ENCODE measurements at regions not wholly inside any gene's neighbourhood (a gene's known extent, or its start where the extent isn't known, plus 50 kb on each side); places are given as distances from the start of the nearest gene placed in this dataset.
"Not testable (repeated sequence)": the region's sequence is repeated elsewhere in the genome, so short reads cannot be mapped to it uniquely, and the experiment has no call there.

GRCh38 chr14:66228267-66228970 lies 257.8 kb upstream of the CCDC196 start:
- no peak for FAIRE-seq

- FAIRE-seq = no peak
These were observed 254.4 kb upstream of the CCDC196 start for GRCh38 chr14:66231820-66232219.

- FAIRE-seq = no peak
These were observed 252.6 kb upstream of the CCDC196 start for GRCh38 chr14:66233591-66233990.

GRCh38 chr14:66234411-66234810 lies 251.8 kb upstream of the CCDC196 start:
- no peak for FAIRE-seq

GRCh38 chr14:66237741-66238140 lies 248.4 kb upstream of the CCDC196 start:
- no peak for FAIRE-seq

- FAIRE-seq = no peak
These were observed 247.2 kb upstream of the CCDC196 start for GRCh38 chr14:66238969-66239368.

GRCh38 chr14:66239589-66239988 lies 246.6 kb upstream of the CCDC196 start:
- no peak for FAIRE-seq

GRCh38 chr14:66240105-66240504 lies 246.1 kb upstream of the CCDC196 start:
- FAIRE-seq = no peak

- no peak for FAIRE-seq
These were observed 244.2 kb upstream of the CCDC196 start for GRCh38 chr14:66242001-66242400.

- FAIRE-seq = no peak
These were observed 241.3 kb upstream of the CCDC196 start for GRCh38 chr14:66244834-66245233.

GRCh38 chr14:66247662-66248193 lies 238.4 kb upstream of the CCDC196 start:
- FAIRE-seq = no peak

GRCh38 chr14:66248256-66248655 lies 237.9 kb upstream of the CCDC196 start:
- FAIRE-seq = no peak

GRCh38 chr14:66249544-66249943 lies 236.6 kb upstream of the CCDC196 start:
- FAIRE-seq = no peak

GRCh38 chr14:66254038-66254437 lies 232.1 kb upstream of the CCDC196 start:
- no peak for FAIRE-seq

- FAIRE-seq = no peak
These were observed 217.3 kb upstream of the CCDC196 start for GRCh38 chr14:66268802-66269334.

GRCh38 chr14:66272221-66272620 lies 213.9 kb upstream of the CCDC196 start:
- no peak for FAIRE-seq

GRCh38 chr14:66273261-66273832 lies 212.8 kb upstream of the CCDC196 start:
- FAIRE-seq = no peak

GRCh38 chr14:66278418-66278817 lies 207.8 kb upstream of the CCDC196 start:
- FAIRE-seq = not testable (repeated sequence)

GRCh38 chr14:66281036-66281776 lies 205.0 kb upstream of the CCDC196 start:
- no peak for FAIRE-seq

- no peak for FAIRE-seq
These were observed 201.8 kb upstream of the CCDC196 start for GRCh38 chr14:66284346-66284745.

- no peak for FAIRE-seq
These were observed 197.7 kb upstream of the CCDC196 start for GRCh38 chr14:66288511-66288910.

- no peak for FAIRE-seq
These were observed 194.4 kb upstream of the CCDC196 start for GRCh38 chr14:66291756-66292155.

GRCh38 chr14:66293533-66294105 lies 192.6 kb upstream of the CCDC196 start:
- no peak for FAIRE-seq

All from islet of Langerhans (tissue), 1 donor.